D721Med (cell line): ENCODE measurements at regions not wholly inside any gene's neighbourhood (a gene's known extent, or its start where the extent isn't known, plus 50 kb on each side); places are given as distances from the start of the nearest gene placed in this dataset.

Experiments
- DNase-seq: peaks from one replicate; pipeline ENCODE4 v3.0.0; 2011; ENCODE audit warnings: low spot score; ENCODE audit not compliant: insufficient read length
- FAIRE-seq: peaks from 2 replicates; lab custom pipeline; 2011; peaks lifted over from hg19 to GRCh38; lab: Jason Lieb, UNC
- TF ChIP-seq, protein P1 (sequence below): IDR thresholded peaks from 2 replicates; pipeline ENCODE4 v1.5.1; 2012; ENCODE audit warnings: mild to moderate bottlenecking, control low read depth; ENCODE audit not compliant: insufficient read depth; ENCODE audit errors: missing control alignments

DNA sequence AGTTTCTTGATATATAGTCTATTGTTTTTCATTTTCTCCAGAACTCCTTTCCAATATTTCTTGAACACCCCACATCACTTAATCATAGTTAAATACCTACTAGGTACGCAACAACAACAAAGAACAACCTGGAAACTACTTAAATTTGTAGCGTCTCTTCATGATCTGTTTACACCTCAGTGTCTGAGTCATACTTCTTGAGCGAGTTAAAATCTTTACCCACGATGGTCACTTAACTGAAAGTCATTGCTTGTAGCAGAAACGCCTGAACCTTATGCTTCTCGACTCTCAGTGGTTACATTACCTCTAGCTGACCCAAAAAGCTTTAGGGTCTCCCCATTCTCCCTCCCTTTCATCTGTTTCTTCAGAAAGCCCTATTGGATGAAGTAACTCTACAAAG is 131.3 kb downstream of the EN1 start:
- FAIRE-seq (no peak), DNase-seq (no peak)
- TF ChIP-seq, protein P1, sequence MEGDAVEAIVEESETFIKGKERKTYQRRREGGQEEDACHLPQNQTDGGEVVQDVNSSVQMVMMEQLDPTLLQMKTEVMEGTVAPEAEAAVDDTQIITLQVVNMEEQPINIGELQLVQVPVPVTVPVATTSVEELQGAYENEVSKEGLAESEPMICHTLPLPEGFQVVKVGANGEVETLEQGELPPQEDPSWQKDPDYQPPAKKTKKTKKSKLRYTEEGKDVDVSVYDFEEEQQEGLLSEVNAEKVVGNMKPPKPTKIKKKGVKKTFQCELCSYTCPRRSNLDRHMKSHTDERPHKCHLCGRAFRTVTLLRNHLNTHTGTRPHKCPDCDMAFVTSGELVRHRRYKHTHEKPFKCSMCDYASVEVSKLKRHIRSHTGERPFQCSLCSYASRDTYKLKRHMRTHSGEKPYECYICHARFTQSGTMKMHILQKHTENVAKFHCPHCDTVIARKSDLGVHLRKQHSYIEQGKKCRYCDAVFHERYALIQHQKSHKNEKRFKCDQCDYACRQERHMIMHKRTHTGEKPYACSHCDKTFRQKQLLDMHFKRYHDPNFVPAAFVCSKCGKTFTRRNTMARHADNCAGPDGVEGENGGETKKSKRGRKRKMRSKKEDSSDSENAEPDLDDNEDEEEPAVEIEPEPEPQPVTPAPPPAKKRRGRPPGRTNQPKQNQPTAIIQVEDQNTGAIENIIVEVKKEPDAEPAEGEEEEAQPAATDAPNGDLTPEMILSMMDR: no peak

DNA sequence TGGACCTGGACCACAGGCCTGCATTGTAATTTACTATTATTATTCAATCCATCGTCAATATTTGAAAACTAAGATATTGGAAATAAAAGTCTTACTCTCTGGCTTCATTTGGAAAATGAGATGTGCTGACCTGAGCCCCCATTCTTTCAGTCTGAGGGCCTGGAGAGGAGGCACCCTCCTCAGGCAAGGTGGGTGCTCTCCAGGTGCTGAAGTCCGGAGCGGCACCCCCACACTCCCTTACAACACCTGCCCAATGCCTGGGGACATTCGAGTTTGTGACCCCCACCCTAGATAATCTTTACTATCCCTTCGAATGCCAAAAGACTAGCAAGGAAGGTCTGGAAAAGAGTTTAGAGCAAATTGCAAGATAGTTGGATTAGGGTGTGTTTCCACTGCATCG is 133.3 kb downstream of the EN1 start:
- FAIRE-seq: no peak
- DNase-seq: no peak
- TF ChIP-seq, protein P1: no peak

DNA sequence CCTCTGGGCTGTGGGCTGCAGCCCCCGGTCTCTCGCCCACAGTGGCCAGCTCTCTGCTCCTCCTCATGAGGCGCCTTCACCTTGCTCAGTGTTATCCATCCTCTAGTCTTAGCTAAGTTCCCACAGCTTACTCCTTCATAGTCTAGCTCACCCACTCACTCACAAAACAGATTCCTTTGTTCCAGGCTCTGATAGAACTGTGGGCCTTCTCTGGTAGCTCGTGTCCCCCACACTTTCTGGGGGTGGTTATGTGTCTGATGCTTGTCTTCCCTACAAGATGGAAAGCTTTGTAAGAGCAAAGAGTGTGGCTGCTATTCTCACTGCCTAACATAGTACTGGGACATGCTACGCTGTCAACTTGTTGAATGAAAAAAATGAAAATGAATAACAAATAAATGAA is 135.8 kb downstream of the EN1 start:
- DNase-seq (no peak), FAIRE-seq (no peak)
- TF ChIP-seq, protein P1: no peak

DNA sequence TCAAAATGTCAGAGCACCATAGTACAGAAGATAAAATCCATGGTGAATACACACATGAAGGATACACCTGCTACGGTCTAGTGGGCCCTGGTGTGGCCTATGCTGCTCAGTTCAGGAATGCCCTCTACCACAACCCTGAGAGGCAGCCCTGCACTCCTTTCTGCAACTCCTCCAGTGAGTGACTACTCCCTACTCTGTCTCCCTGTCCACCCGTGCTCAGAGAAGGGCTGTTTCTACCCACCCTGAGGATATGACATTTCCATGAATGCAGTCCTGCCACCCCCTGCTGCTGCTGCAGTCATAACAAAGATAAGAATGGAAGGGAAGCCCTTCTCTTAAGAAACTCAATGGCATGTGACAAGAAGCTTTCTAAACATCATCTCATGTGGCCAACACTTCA is 137.0 kb downstream of the EN1 start:
- TF ChIP-seq, protein P1: no peak
- DNase-seq (no peak), FAIRE-seq (no peak)

DNA sequence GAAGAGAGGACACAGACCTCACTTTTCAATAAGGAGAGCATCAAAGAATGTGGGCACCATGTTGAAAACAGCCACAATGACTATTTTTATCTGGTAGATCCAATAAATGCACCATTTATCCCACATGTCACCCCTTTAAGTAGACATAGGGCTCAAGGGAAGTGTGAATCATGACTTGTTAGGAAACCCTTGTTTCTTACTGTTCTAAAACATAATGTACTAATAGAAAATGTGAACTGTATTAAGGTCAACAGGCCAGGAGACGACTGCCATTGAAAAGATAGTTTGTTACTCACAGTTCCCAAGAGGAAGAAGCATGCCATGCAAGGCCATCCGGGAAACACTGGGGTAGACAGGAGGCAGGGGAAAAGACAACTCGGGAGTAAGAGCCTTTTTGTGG is 137.7 kb downstream of the EN1 start:
- TF ChIP-seq, protein P1: no peak

DNA sequence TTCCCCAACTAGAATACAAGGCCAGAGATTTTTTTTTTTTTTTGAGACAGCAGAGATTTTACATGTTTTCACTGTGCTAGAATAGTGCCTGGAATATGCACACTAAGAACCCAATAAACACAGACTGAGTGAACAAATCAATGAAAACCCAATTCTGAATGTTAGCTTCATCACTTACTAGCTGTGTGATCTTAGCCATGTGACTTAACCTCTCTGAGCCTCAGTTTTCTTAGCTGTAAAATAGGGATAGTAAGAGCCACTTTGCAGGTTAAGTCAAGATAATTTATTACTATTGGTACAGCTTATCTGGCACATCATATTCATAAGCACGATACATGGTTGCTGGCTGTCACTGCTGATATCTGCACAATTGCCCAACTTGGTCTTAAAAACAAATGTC is 140.6 kb downstream of the EN1 start:
- no peak for DNase-seq
- no peak for FAIRE-seq
- TF ChIP-seq, protein P1: no peak

More for the DNA sequence above, 137.7 kb downstream of the EN1 start:
- FAIRE-seq (no peak), DNase-seq (no peak)

DNA sequence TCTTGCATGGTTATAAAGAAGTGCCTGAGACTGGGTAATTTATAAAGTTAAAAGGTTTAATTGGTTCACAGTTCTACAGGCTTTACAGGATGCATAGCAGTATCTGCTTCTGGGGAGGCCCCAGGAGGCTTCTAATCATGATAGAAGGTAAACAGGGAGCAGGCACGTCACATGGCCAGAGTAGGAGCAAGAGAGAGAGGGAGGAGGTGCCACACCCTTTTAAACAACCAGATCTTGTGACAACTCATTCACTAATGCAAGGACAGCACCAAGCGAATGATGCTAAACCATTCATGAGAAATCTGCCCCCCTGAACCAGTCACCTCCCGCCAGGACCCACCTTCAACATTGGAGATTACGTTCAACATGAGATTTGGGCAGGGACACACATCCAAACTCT is 141.1 kb downstream of the EN1 start:
- DNase-seq (no peak), FAIRE-seq (no peak)
- TF ChIP-seq, protein P1: no peak
